ENCODE measurements at regions not wholly inside any gene's neighbourhood (a gene's known extent, or its start where the extent isn't known, plus 50 kb on each side); places are given as distances from the start of the nearest gene placed in this dataset.

DNA sequence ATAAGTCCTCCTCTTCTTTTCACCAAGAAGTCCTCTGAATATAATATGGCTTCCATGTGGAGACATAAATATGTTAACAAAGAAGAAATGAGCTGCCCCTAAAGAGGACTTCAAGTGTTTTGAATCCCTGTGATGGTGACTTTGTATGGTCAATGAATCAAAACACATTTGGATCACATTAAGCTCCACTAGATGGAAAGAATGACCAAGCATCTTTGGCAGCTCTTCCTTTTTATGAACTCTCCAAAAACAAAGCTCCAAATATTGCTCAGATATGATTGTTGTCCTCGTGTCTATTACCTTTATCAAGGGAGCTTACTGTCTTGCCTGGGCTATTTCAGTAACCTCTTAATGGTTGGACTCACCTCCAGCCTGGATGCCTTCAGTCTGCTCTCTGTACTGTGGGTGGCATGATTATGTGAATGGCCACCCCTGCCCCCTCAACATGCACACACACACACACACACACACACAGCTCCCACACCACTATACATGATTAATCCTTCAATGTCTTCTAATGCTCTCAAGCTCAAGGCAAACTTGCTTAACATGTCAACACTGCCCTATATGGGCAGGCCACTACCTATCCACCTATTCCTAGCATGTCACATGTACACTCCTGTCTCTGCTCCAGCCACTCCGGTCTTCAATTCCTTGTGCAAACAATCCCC is 346.6 kb upstream of the SALL1 start:
- DNase-seq (ENCODE audit: low read depth in 2 of 2) = no peak
- no peak overlapping the region for H3K4me3 ChIP-seq (replicated peaks in 1 of 2; ENCODE audit: low read depth in 2 of 2, low read length in 2 of 2)
- TF ChIP-seq, protein P1, sequence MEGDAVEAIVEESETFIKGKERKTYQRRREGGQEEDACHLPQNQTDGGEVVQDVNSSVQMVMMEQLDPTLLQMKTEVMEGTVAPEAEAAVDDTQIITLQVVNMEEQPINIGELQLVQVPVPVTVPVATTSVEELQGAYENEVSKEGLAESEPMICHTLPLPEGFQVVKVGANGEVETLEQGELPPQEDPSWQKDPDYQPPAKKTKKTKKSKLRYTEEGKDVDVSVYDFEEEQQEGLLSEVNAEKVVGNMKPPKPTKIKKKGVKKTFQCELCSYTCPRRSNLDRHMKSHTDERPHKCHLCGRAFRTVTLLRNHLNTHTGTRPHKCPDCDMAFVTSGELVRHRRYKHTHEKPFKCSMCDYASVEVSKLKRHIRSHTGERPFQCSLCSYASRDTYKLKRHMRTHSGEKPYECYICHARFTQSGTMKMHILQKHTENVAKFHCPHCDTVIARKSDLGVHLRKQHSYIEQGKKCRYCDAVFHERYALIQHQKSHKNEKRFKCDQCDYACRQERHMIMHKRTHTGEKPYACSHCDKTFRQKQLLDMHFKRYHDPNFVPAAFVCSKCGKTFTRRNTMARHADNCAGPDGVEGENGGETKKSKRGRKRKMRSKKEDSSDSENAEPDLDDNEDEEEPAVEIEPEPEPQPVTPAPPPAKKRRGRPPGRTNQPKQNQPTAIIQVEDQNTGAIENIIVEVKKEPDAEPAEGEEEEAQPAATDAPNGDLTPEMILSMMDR (IDR thresholded peaks at IDR 0.05; ENCODE audit: low read depth, low read length) = no peak

DNA sequence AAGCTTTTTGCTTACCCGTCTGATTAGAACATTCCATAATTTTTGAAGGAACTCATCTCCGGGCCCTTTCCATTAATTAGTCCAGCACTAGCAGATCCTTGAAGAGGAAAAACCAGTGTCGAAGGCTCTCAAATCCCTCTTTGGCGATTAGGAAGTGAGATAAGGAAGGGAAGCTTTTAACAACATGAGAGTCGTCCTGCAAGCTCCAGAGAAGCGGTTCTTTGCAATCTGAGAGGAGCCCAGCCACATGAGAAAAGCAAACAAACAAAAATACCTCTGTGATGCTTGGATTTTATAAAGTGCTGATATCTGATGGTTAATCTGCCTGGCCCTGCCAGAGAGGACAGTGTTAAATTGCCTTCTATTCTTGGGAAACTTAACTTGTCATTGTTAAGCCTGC is 339.8 kb upstream of the SALL1 start:
- DNase-seq (ENCODE audit: low read depth in 2 of 2) = no peak
- TF ChIP-seq, protein P1 (IDR thresholded peaks at IDR 0.05; ENCODE audit: low read depth, low read length) = no peak
- H3K4me3 ChIP-seq (replicated peaks in 1 of 2; ENCODE audit: low read depth in 2 of 2, low read length in 2 of 2) = no peak overlapping the region

DNA sequence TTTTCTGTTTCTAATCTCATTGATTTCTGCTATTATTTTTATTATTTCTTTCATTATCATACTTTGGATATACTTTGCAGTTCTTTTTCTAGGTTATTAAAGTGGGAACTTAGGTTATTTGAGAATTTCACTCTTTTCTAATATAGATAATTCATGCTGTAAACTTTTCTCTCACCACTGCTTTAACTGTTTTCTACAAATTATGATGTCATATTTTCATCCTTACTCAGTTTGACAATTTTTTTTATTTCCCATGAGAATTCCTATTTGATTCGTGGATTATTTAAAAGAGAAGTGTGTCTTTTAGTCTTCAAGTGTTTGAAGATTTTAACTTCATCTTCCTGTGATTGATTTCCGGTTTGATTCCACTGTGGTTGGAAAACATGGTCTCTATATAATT is 336.8 kb upstream of the SALL1 start:
- no peak for DNase-seq (ENCODE audit: low read depth in 2 of 2)
- H3K4me3 ChIP-seq (replicated peaks in 1 of 2; ENCODE audit: low read depth in 2 of 2, low read length in 2 of 2) = no peak overlapping the region
- TF ChIP-seq, protein P1 (IDR thresholded peaks at IDR 0.05; ENCODE audit: low read depth, low read length) = no peak

DNA sequence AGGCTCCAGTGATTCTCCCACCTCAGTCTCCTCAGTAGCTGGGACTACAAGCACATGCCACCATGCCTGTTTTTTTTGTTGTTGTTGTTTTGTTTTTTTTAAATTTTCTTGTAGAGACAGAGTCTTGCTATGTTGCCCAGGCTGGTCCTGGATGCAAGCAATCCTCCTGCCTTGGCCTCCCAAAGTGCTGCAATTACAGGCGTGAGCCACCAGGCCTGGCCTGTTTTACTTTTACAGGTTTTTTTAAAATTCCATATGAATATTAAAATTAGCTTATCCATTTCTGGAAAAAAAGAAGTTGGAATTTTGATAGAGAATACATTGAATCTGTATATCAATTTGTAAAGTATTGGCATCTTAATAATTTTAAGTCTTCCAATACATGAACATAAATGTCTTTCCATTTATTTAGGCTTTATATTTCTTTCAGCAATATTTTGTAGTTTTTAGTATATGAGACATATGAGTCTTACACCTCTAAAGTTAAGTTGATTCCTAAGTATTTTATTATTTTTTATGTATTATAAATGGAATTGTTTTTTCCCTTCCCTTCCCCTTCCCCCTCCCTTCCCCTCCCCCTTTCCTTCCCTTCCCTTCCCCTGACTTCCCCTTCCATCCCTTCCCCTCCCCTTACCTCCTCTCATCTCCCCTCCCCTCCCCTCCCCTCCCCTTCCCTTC is 323.5 kb upstream of the SALL1 start:
- TF ChIP-seq, protein P1 (IDR thresholded peaks at IDR 0.05; ENCODE audit: low read depth, low read length) = no peak
- DNase-seq (ENCODE audit: low read depth in 2 of 2) = no peak
- no peak overlapping the region for H3K4me3 ChIP-seq (replicated peaks in 1 of 2; ENCODE audit: low read depth in 2 of 2, low read length in 2 of 2)

DNA sequence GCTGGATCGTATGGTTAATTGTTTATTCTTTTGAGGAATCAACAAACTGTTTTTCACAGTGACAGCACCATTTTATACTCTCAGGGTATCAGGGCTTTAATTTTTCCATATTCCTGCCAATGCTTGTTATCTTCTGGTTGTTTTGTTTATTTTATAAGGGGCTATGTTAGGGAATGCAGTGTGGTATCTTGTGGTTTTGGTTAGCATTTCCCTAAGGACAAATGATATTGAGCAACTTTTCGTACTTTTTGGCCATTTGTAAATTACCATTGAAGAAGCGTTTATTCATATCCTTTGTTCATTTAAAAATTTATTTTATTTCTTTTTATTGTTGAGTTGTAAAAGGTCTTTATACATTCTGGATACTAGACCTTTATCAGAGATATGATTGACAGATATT is 322.0 kb upstream of the SALL1 start:
- TF ChIP-seq, protein P1 (IDR thresholded peaks at IDR 0.05; ENCODE audit: low read depth, low read length) = no peak
- DNase-seq (ENCODE audit: low read depth in 2 of 2) = peak in 1 of 2 donors; percentile 26
- no peak overlapping the region for H3K4me3 ChIP-seq (replicated peaks in 1 of 2; ENCODE audit: low read depth in 2 of 2, low read length in 2 of 2)

DNA sequence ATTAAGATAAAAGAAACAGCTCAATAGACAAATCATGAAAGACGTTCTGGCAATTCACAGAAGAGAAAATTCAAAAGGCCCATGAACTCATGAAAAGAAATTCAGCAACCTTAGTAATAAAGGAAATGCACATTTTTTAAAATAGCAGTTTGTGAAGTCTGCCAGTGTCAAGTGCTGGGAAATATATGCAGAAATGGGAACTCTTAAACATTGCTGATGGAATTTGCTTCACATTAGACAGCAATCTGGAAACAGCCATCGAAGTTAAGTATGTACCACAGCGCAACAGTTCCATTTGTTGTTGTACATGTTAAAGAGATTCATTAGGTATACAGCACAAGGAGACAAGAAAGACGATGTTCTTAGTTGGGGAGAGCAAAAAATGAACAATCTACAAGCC is 319.4 kb upstream of the SALL1 start:
- no peak for DNase-seq (ENCODE audit: low read depth in 2 of 2)
- TF ChIP-seq, protein P1 (IDR thresholded peaks at IDR 0.05; ENCODE audit: low read depth, low read length) = no peak
- no peak overlapping the region for H3K4me3 ChIP-seq (replicated peaks in 1 of 2; ENCODE audit: low read depth in 2 of 2, low read length in 2 of 2)

Measured in cardiac fibroblast (primary cell).